K562 (cell line): ENCODE measurements at regions not wholly inside any gene's neighbourhood (a gene's known extent, or its start where the extent isn't known, plus 50 kb on each side); places are given as distances from the start of the nearest gene placed in this dataset.

Source experiments
- ATAC-seq: fragments of 200-7000 bp; cut with Tn5 transposase; 3 replicates; pipeline ENCODE4 v1.9.1; 2020; ENCODE audit warnings: moderate library complexity
- BruUV-seq: library from RNA; stranded (reverse); fragments of 400-500 nt; replicated peaks from 2 replicates; lab custom pipeline; 2021; lab: Mats Ljungman, UMichigan
- CTCF ChIA-PET: fragments of 300-600 bp; formaldehyde crosslinking; extraction: SDS; loops from one replicate; lab custom pipeline; 2021; ENCODE audit warnings: low intra/inter-chr PET ratio; lab: Yijun Ruan, JAX
- POLR2A ChIA-PET: fragments of 300-600, 350-650 bp; sonication (Branson Sonifier 250); formaldehyde crosslinking; extraction: SDS; loops from one replicate; lab custom pipeline; 2021; ENCODE audit warnings: antibody characterized with exemption, inconsistent platforms; lab: Yijun Ruan, JAX
- DNase-seq, 4 experiments: peaks; one replicate each; pipeline versions ENCODE4 v3.0.0 to v3.0.0-alpha.2; 2011 to 2018; ENCODE audit warnings: low spot score in 3 of 4, mixed read lengths in 3 of 4; ENCODE audit errors: extremely low read depth in 1 of 4
- FAIRE-seq: peaks from 2 replicates; lab custom pipeline; 2011; peaks lifted over from hg19 to GRCh38; lab: Jason Lieb, UNC
- H2AFZ ChIP-seq: 2 replicates; pipeline ENCODE4 v1.6.0; 2011; ENCODE audit warnings: low read depth, low read length, control low read depth, inconsistent platforms
- H3K27ac ChIP-seq: fragments of 200-600 bp; 3 replicates; pipeline ENCODE4 v1.8.0; 2011; ENCODE audit warnings: low read depth, mild to moderate bottlenecking, control low read depth, inconsistent platforms, low read length, moderate library complexity, mixed read lengths; ENCODE audit errors: extremely low read depth
- H3K27me3 ChIP-seq, 2 experiments: fragments of 300-600 bp in 1 of 2; 2 replicates in 1 of 2; 3 replicates in 1 of 2; pipeline versions ENCODE4 v1.6.0 to v1.8.0; 2011; ENCODE audit warnings: inconsistent platforms in 2 of 2, low read length in 2 of 2, mild to moderate bottlenecking in 1 of 2, mixed read lengths in 1 of 2, moderate library complexity in 1 of 2; ENCODE audit not compliant: control insufficient read depth in 2 of 2, insufficient read depth in 2 of 2
- H3K36me3 ChIP-seq: fragments of 300-600 bp; 3 replicates; pipeline ENCODE4 v1.8.0; 2011; ENCODE audit warnings: mild to moderate bottlenecking, low read length, inconsistent platforms; ENCODE audit not compliant: control insufficient read depth, insufficient read depth
- H3K4me1 ChIP-seq, 2 experiments: fragments of 200-600 bp in 1 of 2; replicated peaks in 1 of 2; 2 replicates in 1 of 2; 3 replicates in 1 of 2; pipeline versions ENCODE4 v1.5.1 to v1.8.0; 2011; ENCODE audit warnings: inconsistent platforms in 2 of 2, low read length in 2 of 2, mild to moderate bottlenecking in 1 of 2, mixed read lengths in 1 of 2, moderate library complexity in 1 of 2; ENCODE audit not compliant: control insufficient read depth in 2 of 2, insufficient read depth in 2 of 2
- H3K4me2 ChIP-seq: 2 replicates; pipeline ENCODE4 v1.6.1; 2011; ENCODE audit warnings: low read length, control low read depth, inconsistent platforms, mixed read lengths; ENCODE audit not compliant: insufficient read depth
- H3K4me3 ChIP-seq: fragments of 200-600 bp; sonication (generic), shearing (Covaris generic); 2 replicates; pipeline ENCODE4 v1.5.1; 2016; ENCODE audit warnings: control low read depth, inconsistent platforms
- H3K79me2 ChIP-seq: fragments of 200-600 bp; 3 replicates; pipeline ENCODE4 v1.8.0; 2011; ENCODE audit warnings: low read length, inconsistent platforms; ENCODE audit not compliant: control insufficient read depth, insufficient read depth
- H3K9ac ChIP-seq, 2 experiments: 2 replicates each; pipeline versions ENCODE4 v1.6.0 to v1.6.1; 2011; ENCODE audit warnings: low read depth in 2 of 2, low read length in 2 of 2, control low read depth in 1 of 2, inconsistent platforms in 1 of 2, mild to moderate bottlenecking in 1 of 2, mixed read lengths in 1 of 2; ENCODE audit not compliant: insufficient read depth in 1 of 2
- H3K9me1 ChIP-seq: one replicate; pipeline ENCODE4 v1.6.0; 2011; ENCODE audit warnings: inconsistent platforms, mild to moderate bottlenecking, low read length, moderate library complexity; ENCODE audit not compliant: control insufficient read depth, insufficient read depth
- H3K9me3 ChIP-seq: replicated peaks from 2 replicates; pipeline ENCODE4 v1.5.1; 2011; ENCODE audit warnings: low read depth, low read length, inconsistent platforms; ENCODE audit not compliant: control insufficient read depth, insufficient read depth
- H4K20me1 ChIP-seq: replicated peaks from 2 replicates; pipeline ENCODE4 v1.6.1; 2011; ENCODE audit warnings: low read length, inconsistent platforms, mixed read lengths; ENCODE audit not compliant: control insufficient read depth, insufficient read depth
- ATF2 ChIP-seq: sonication (generic); formaldehyde crosslinking; IDR thresholded peaks from 2 replicates; pipeline ENCODE4 v1.8.1; 2022; ENCODE audit warnings: missing genetic modification reagents
- CTCF ChIP-seq, 3 experiments: IDR thresholded peaks in 2 of 3; conservative IDR thresholded peaks in 1 of 3; 2 replicates each; pipeline ENCODE4 v1.5.1; 2011 to 2012; ENCODE audit warnings: low read length in 3 of 3, mild to moderate bottlenecking in 3 of 3, control low read depth in 2 of 3, improper control_type of control experiment in 1 of 3, inconsistent platforms in 1 of 3, low read depth in 1 of 3, mixed read lengths in 1 of 3, moderate library complexity in 1 of 3; ENCODE audit not compliant: insufficient read depth in 2 of 3
- CTCFL ChIP-seq: IDR thresholded peaks from 2 replicates; pipeline ENCODE4 v1.6.1; 2011; ENCODE audit warnings: borderline replicate concordance, low read depth, mild to moderate bottlenecking, moderate library complexity, low read length; ENCODE audit not compliant: insufficient read depth, poor library complexity, severe bottlenecking
- FOS ChIP-seq: IDR thresholded peaks from 3 replicates; pipeline ENCODE4 v1.6.1; 2011; ENCODE audit not compliant: insufficient read length; ENCODE audit errors: extremely low read depth
- HNRNPH1 ChIP-seq: fragments of 200-400 bp; formaldehyde crosslinking; optimal IDR thresholded peaks from 2 replicates; pipeline ENCODE3; 2017; ENCODE audit warnings: low read depth, mild to moderate bottlenecking, low read length, moderate library complexity
- MTF1 ChIP-seq: fragments of 250-450 bp; sonication (Bioruptor Pico); IDR thresholded peaks from 2 replicates; pipeline ENCODE4 v1.9.0; 2021; ENCODE audit warnings: moderate library complexity, mild to moderate bottlenecking, inconsistent platforms, borderline replicate concordance
- POLR2AphosphoS5 ChIP-seq: IDR thresholded peaks from 2 replicates; pipeline ENCODE4 v1.6.1; 2011; ENCODE audit warnings: mild to moderate bottlenecking, low read depth, low read length, moderate library complexity; ENCODE audit not compliant: control insufficient read depth, insufficient read depth
- RBM14 ChIP-seq: fragments of 200-400 bp; formaldehyde crosslinking; IDR thresholded peaks from 2 replicates; pipeline ENCODE4 v1.6.1; 2018; ENCODE audit warnings: low read depth, mild to moderate bottlenecking, low read length, moderate library complexity, borderline replicate concordance; ENCODE audit not compliant: insufficient read depth
- TCF7L2 ChIP-seq: fragments of 150-350 bp; IDR thresholded peaks from 2 replicates; pipeline ENCODE4 v1.6.1; 2016; ENCODE audit warnings: low read depth, mild to moderate bottlenecking, low read length, moderate library complexity
- TOE1 ChIP-seq, 2 experiments: fragments of 450-650 bp in 1 of 2; sonication (generic) in 1 of 2; formaldehyde crosslinking in 1 of 2; IDR thresholded peaks; 2 replicates each; pipeline versions ENCODE4 v1.7.1 to v1.8.0; 2016 to 2022; ENCODE audit warnings: borderline replicate concordance in 2 of 2, mild to moderate bottlenecking in 2 of 2, antibody characterized with exemption in 1 of 2, inconsistent platforms in 1 of 2, low read depth in 1 of 2, missing genetic modification reagents in 1 of 2, moderate library complexity in 1 of 2
- U2AF2 ChIP-seq: fragments of 200-400 bp; formaldehyde crosslinking; optimal IDR thresholded peaks from 2 replicates; pipeline ENCODE3; 2017; ENCODE audit warnings: low read depth, mild to moderate bottlenecking, low read length
- ZBTB1 ChIP-seq: sonication (generic); formaldehyde crosslinking; IDR thresholded peaks from 2 replicates; pipeline ENCODE4 v1.8.1; 2023; ENCODE audit warnings: missing genetic modification reagents, low read depth, mild to moderate bottlenecking, borderline replicate concordance
- ZKSCAN8 ChIP-seq: fragments of 200-800 bp; sonication (Bioruptor generic); IDR thresholded peaks from 2 replicates; pipeline ENCODE4 v1.6.1; 2016; ENCODE audit warnings: missing genetic modification characterization, missing compliant biosample characterization
- ZNF695 ChIP-seq: fragments of 450-650 bp; formaldehyde crosslinking; IDR thresholded peaks from 2 replicates; pipeline ENCODE4 v1.4.0; 2020; ENCODE audit warnings: mild to moderate bottlenecking, moderate library complexity
- WGBS: fragments of 100-300 bp; shearing (Covaris generic); methylation state at CpG from one replicate; pipeline ENCODE4 v1.1.6; 2016; ENCODE audit warnings: low coverage, mixed read lengths; ENCODE audit not compliant: insufficient coverage; ENCODE audit errors: missing lambda C conversion rate; 5-methylcytosine and 5-hydroxymethylcytosine counted together
- in situ Hi-C: fragments of 300-500 bp; cut with MboI; formaldehyde crosslinking; loops from 4 replicates; pipeline ENCODE4 v1.15.0; 2018; ENCODE audit warnings: inconsistent platforms, mixed read lengths
- intact Hi-C: fragments of 100-400 bp; cut with micrococcal nuclease; formaldehyde crosslinking; loops from 2 replicates; pipeline ENCODE4 v1.14.2; 2022

- intact Hi-C loops (no loop called here), in situ Hi-C loops (no loop called here)
- Histone ChIP-seq H3K36me3 (no peaks in the 10 kb centered on the region), H3K4me1 (no peaks in the 10 kb centered on the region), H3K9me3 (no peaks in the 10 kb centered on the region), H3K27ac (no peak overlapping the region), H3K4me2 (no peak overlapping the region), H3K79me2 (no peaks in the 10 kb centered on the region), H3K27me3 (peaks cover 0 to 12% of the 10 kb centered on the region in 2 experiments; a peak in 3 of 5 replicates), H4K20me1 (no peaks in the 10 kb centered on the region), H3K9me1 (no peaks in the 10 kb centered on the region), H3K4me3 (no peak overlapping the region), H3K9ac (no peak overlapping the region), H2AFZ (no peak overlapping the region)
- CTCF ChIA-PET = no interaction called here
- DNase-seq = no peak
- POLR2A ChIA-PET = interaction anchor here (0.7 kb wide), 1 partner anchor 1040 kb away, joined by 3 read pairs; no protein-coding TSS in a partner anchor
- TF ChIP-seq CTCF (IDR thresholded peaks at IDR 0.05 in 2 of 3, conservative IDR thresholded peaks at IDR 0.05 in 1 of 3; ENCODE audit: insufficient read depth in 2 of 3, low read depth in 1 of 3, low read length in 3 of 3) = no peak
- no peak for TF ChIP-seq ZNF695 (CRISPR knock-in tag)
- no peak for TF ChIP-seq HNRNPH1
- no peak for TF ChIP-seq RBM14
- no peak for TF ChIP-seq TCF7L2
- no peak for TF ChIP-seq ATF2 (CRISPR knock-in tag)
- TF ChIP-seq ZBTB1 (CRISPR knock-in tag) = no peak
- no peak for TF ChIP-seq MTF1 (CRISPR knock-in tag)
- no peak for TF ChIP-seq POLR2AphosphoS5
- TF ChIP-seq FOS = no peak
- no peak for TF ChIP-seq ZKSCAN8 (CRISPR knock-in tag)
- TF ChIP-seq U2AF2 = no peak
- no peak for TF ChIP-seq CTCFL
- no peak for TF ChIP-seq TOE1 (IDR thresholded peaks at IDR 0.05; ENCODE audit: borderline replicate concordance)
- TF ChIP-seq TOE1 (CRISPR knock-in tag; IDR thresholded peaks at IDR 0.05; ENCODE audit: borderline replicate concordance, low read depth) = no peak
- no peak for FAIRE-seq
- ATAC-seq = no peak
- BruUV-seq = no TSS peak
- 2% methylated on average over 5 of the region's 5 CpGs for WGBS
Observed at GRCh38 chr19:29074579-29074978, 138.4 kb downstream of the UQCRFS1 start.
